ENCODE measurements at regions not wholly inside any gene's neighbourhood (a gene's known extent, or its start where the extent isn't known, plus 50 kb on each side); places are given as distances from the start of the nearest gene placed in this dataset.

- WGBS, result 65% methylated on average over 8 of the region's 8 CpGs
- TF ChIP-seq GABPA (IDR thresholded peaks at IDR 0.05 in 1 of 2, conservative IDR thresholded peaks at IDR 0.05 in 1 of 2) (no peak), RXRA (IDR thresholded peaks at IDR 0.05) (no peak), MAX (IDR thresholded peaks at IDR 0.05) (no peak), JUND (IDR thresholded peaks at IDR 0.05) (no peak), ATF3 (IDR thresholded peaks at IDR 0.05) (no peak), REST (IDR thresholded peaks at IDR 0.05) (no peak), HNF4A (conservative IDR thresholded peaks at IDR 0.05) (no peak)
- Histone ChIP-seq H3K9ac (ENCODE audit: low read depth in 1 of 2, low read length in 2 of 2) (no peak overlapping the region), H3K27me3 (ENCODE audit: control insufficient read depth in 4 of 4, insufficient read depth in 4 of 4, low read length in 3 of 4) (peaks cover 0 to 5% (median under 1%) of the 10 kb centered on the region in 4 donors), H3K4me1 (ENCODE audit: control insufficient read depth in 4 of 4, insufficient read depth in 4 of 4, low read length in 3 of 4) (no peaks in the 10 kb centered on the region), H3K36me3 (ENCODE audit: control insufficient read depth in 4 of 4, insufficient read depth in 3 of 4, low read depth in 1 of 4, low read length in 3 of 4) (no peaks in the 10 kb centered on the region), H3K9me3 (ENCODE audit: control insufficient read depth in 4 of 4, low read length in 3 of 4) (no peaks in the 10 kb centered on the region), H3K27ac (ENCODE audit: low read depth in 1 of 2, low read length in 2 of 2) (no peak overlapping the region), H3K4me3 (ENCODE audit: low read depth in 1 of 3, low read length in 3 of 3) (no peak overlapping the region)
- DNase-seq (ENCODE audit: low spot score), result no peak
Measured at GRCh38 chr1:217106231-217106901, 383.1 kb upstream of the ESRRG start.

- Histone ChIP-seq H3K4me1 (ENCODE audit: control insufficient read depth in 4 of 4, insufficient read depth in 4 of 4, low read length in 3 of 4) (no peaks in the 10 kb centered on the region), H3K27me3 (ENCODE audit: control insufficient read depth in 4 of 4, insufficient read depth in 4 of 4, low read length in 3 of 4) (peaks cover 0 to 5% (median under 1%) of the 10 kb centered on the region in 4 donors), H3K4me3 (ENCODE audit: low read depth in 1 of 3, low read length in 3 of 3) (no peak overlapping the region), H3K9ac (ENCODE audit: low read depth in 1 of 2, low read length in 2 of 2) (no peak overlapping the region), H3K36me3 (ENCODE audit: control insufficient read depth in 4 of 4, insufficient read depth in 3 of 4, low read depth in 1 of 4, low read length in 3 of 4) (no peaks in the 10 kb centered on the region), H3K27ac (ENCODE audit: low read depth in 1 of 2, low read length in 2 of 2) (no peak overlapping the region), H3K9me3 (ENCODE audit: control insufficient read depth in 4 of 4, low read length in 3 of 4) (no peaks in the 10 kb centered on the region)
- no peak for TF ChIP-seq HNF4G (IDR thresholded peaks at IDR 0.05)
- TF ChIP-seq FOXA1 (IDR thresholded peaks at IDR 0.05), result no peak
- no peak for TF ChIP-seq NR2F2 (IDR thresholded peaks at IDR 0.05)
- no peak for TF ChIP-seq TAF1 (conservative IDR thresholded peaks at IDR 0.05)
- TF ChIP-seq REST (IDR thresholded peaks at IDR 0.05), result no peak
- no peak for TF ChIP-seq GABPA (IDR thresholded peaks at IDR 0.05 in 1 of 2, conservative IDR thresholded peaks at IDR 0.05 in 1 of 2)
- TF ChIP-seq YY1 (IDR thresholded peaks at IDR 0.05), result no peak
- no peak for TF ChIP-seq EGR1 (IDR thresholded peaks at IDR 0.05; ENCODE audit: low read depth in 2 of 2)
- TF ChIP-seq JUND (IDR thresholded peaks at IDR 0.05), result no peak
- TF ChIP-seq SP1 (IDR thresholded peaks at IDR 0.05), result no peak
- no peak for TF ChIP-seq RXRA (IDR thresholded peaks at IDR 0.05)
- no peak for TF ChIP-seq FOXA2 (IDR thresholded peaks at IDR 0.05)
- no peak for TF ChIP-seq CTCF (IDR thresholded peaks at IDR 0.05; ENCODE audit: low read depth, low read length, missing input control)
- no peak for TF ChIP-seq MAX (IDR thresholded peaks at IDR 0.05)
- TF ChIP-seq ATF3 (IDR thresholded peaks at IDR 0.05), result no peak
- no peak for TF ChIP-seq ZBTB33 (IDR thresholded peaks at IDR 0.05)
- no peak for DNase-seq (ENCODE audit: low spot score)
- whole genome bisulfite sequencing, result 80% methylated on average over 5 of the region's 5 CpGs
Measured at GRCh38 chr1:217105437-217105836, 382.2 kb upstream of the ESRRG start.
